ENCODE measurements at regions not wholly inside any gene's neighbourhood (a gene's known extent, or its start where the extent isn't known, plus 50 kb on each side); places are given as distances from the start of the nearest gene placed in this dataset.

GRCh38 chr17:83175822-83176622 lies 96.6 kb downstream of the METRNL start:
- H3K4me3 ChIP-seq (ENCODE audit: low read depth in 1 of 2, low read length in 2 of 2) = no peak overlapping the region
- H3K79me2 ChIP-seq (ENCODE audit: insufficient read depth, low read length) = no peaks in the 10 kb centered on the region
- TF ChIP-seq EZH2 (IDR thresholded peaks at IDR 0.05; ENCODE audit: borderline replicate concordance, low read depth, low read length, severe bottlenecking) (no peak), CTCF (IDR thresholded peaks at IDR 0.05; ENCODE audit: borderline replicate concordance, extremely low read depth, low read length, poor library complexity, severe bottlenecking) (no peak)
- no peak overlapping the region for H2AFZ ChIP-seq (ENCODE audit: low read depth, low read length)
- no peak overlapping the region for H3K27ac ChIP-seq (ENCODE audit: low read length)
- H3K27me3 ChIP-seq (ENCODE audit: insufficient read depth, low read length, poor library complexity) = no peaks in the 10 kb centered on the region
- H3K36me3 ChIP-seq (ENCODE audit: insufficient read depth, low read length) = no peaks in the 10 kb centered on the region
- H3K9ac ChIP-seq (ENCODE audit: low read depth, low read length) = no peak overlapping the region
- ATAC-seq (ENCODE audit: insufficient read depth, low read depth) (no peak), DNase-seq (peak; percentile 2)
- H3K4me2 ChIP-seq (ENCODE audit: insufficient read depth, low read length) = no peak overlapping the region
- no peaks in the 10 kb centered on the region for H3K9me3 ChIP-seq (ENCODE audit: insufficient read depth, low read length, severe bottlenecking)
- H4K20me1 ChIP-seq (ENCODE audit: insufficient read depth, low read length) = 0 out of 2 replicates have a peak, but pooled peaks cover 5% of the 10 kb centered on the region
- no peaks in the 10 kb centered on the region for H3K4me1 ChIP-seq (ENCODE audit: insufficient read depth, low read length)

DNA sequence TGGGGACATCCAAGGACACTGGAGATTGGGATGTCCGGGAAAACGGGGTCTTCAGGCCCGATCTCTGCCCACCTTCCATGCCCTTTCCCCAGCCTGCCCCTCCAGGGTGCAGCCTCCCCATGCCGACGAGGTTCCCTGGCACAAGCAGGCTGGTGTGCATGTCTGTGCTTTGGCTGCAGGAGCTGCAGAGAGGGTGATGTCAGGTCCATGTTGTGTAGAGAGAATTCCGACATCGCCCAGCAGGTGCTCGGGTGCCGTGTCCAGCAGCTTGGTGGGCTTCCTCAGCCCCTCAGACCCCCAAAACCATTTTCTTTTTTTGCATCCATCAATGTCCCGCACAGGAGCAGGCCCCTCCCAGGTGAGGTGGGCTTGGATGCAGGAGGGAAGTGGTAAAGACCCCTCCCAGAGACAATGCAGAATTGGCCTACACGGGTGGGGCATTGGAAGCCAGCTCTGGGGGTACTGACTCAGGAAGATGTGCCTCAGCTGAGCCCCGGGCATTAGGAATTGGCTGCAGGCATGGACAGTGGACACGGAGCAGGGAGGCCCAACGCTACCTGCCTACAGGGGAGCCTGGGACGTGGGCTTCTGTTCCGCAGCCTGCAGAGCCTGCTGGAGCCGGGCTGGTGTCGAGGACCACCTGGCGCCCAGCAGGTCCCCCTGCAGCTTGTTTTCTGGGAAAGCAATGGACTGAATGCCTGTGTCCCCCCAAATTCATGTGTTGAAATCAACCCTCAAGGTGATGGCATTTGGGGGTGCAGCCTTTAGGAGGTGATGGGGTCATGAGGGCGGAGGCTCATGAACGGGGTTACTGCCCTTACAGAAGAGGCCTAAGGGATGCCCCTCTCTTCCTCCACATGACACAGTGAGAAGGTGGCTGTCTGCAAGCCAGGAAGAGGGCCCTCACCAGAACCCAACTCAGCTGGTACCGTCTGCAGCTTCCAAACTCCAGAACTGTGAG lies 97.5 kb downstream of the METRNL start:
- Histone ChIP-seq H3K9me3 (ENCODE audit: insufficient read depth, low read length, severe bottlenecking) (no peaks in the 10 kb centered on the region), H3K4me2 (ENCODE audit: insufficient read depth, low read length) (no peak overlapping the region), H3K36me3 (ENCODE audit: insufficient read depth, low read length) (no peaks in the 10 kb centered on the region), H4K20me1 (ENCODE audit: insufficient read depth, low read length) (0 out of 2 replicates have a peak, but pooled peaks cover 5% of the 10 kb centered on the region), H3K4me3 (ENCODE audit: low read depth in 1 of 2, low read length in 2 of 2) (no peak overlapping the region), H3K27ac (ENCODE audit: low read length) (no peak overlapping the region), H3K9ac (ENCODE audit: low read depth, low read length) (no peak overlapping the region), H3K4me1 (ENCODE audit: insufficient read depth, low read length) (no peaks in the 10 kb centered on the region), H3K27me3 (ENCODE audit: insufficient read depth, low read length, poor library complexity) (no peaks in the 10 kb centered on the region), H3K79me2 (ENCODE audit: insufficient read depth, low read length) (no peaks in the 10 kb centered on the region), H2AFZ (ENCODE audit: low read depth, low read length) (no peak overlapping the region)
- DNase-seq (no peak), ATAC-seq (ENCODE audit: insufficient read depth, low read depth) (no peak)
- TF ChIP-seq CTCF (IDR thresholded peaks at IDR 0.05; ENCODE audit: borderline replicate concordance, extremely low read depth, low read length, poor library complexity, severe bottlenecking) (no peak), EZH2 (IDR thresholded peaks at IDR 0.05; ENCODE audit: borderline replicate concordance, low read depth, low read length, severe bottlenecking) (no peak)

DNA sequence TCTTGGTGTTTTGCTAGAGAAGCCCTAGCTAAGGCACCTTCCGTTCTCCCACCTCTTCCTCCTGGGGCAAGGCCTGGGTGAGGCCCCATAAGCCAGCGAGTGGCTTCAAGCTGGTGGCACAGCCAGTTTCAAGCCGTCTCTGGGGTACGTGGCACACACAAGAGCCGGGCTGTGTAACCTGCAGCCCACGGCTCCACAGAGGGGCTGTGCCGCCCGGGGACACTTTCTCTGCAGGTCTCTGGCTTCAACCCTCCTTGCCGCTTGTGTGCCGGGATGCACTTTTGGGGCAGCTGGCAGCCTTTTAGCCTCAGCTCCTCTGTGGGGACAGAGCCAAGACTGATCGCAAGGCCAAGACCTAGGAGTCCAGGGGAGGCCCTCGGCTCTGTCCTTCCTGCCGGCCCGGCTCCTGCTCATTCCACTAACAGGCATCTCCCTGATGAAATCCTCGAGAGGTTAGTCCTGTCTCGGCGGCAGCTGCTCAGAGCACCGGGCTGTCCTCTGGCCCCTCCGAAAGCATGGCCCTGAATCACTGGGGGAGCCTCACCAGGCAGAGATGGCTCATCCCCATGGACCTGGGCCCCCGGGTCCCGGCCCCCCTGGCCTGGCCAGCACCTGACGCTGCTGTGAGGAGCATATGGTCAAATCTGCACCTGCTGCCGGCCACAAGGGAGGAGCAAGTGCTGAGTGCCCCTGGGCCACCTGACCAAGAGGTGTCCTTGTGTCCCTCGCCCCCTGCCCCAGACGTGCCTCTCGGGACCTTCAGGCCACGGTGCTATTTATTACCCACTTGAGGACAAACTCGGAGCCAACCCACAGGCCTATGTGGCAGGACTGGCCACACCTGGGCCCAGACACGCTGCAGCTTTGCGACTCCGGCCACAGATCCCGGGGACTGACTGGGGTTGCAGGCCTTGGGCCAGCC lies 98.5 kb downstream of the METRNL start:
- no peak overlapping the region for H2AFZ ChIP-seq (ENCODE audit: low read depth, low read length)
- no peak for DNase-seq
- no peaks in the 10 kb centered on the region for H3K36me3 ChIP-seq (ENCODE audit: insufficient read depth, low read length)
- no peaks in the 10 kb centered on the region for H3K4me1 ChIP-seq (ENCODE audit: insufficient read depth, low read length)
- H3K4me2 ChIP-seq (ENCODE audit: insufficient read depth, low read length) = no peak overlapping the region
- TF ChIP-seq EZH2 (IDR thresholded peaks at IDR 0.05; ENCODE audit: borderline replicate concordance, low read depth, low read length, severe bottlenecking) (no peak), CTCF (IDR thresholded peaks at IDR 0.05; ENCODE audit: borderline replicate concordance, extremely low read depth, low read length, poor library complexity, severe bottlenecking) (no peak)
- no peak overlapping the region for H3K27ac ChIP-seq (ENCODE audit: low read length)
- H4K20me1 ChIP-seq (ENCODE audit: insufficient read depth, low read length) = 0 out of 2 replicates have a peak, but pooled peaks cover 5% of the 10 kb centered on the region
- no peaks in the 10 kb centered on the region for H3K79me2 ChIP-seq (ENCODE audit: insufficient read depth, low read length)
- H3K4me3 ChIP-seq (ENCODE audit: low read depth in 1 of 2, low read length in 2 of 2) = no peak overlapping the region
- no peaks in the 10 kb centered on the region for H3K27me3 ChIP-seq (ENCODE audit: insufficient read depth, low read length, poor library complexity)
- H3K9me3 ChIP-seq (ENCODE audit: insufficient read depth, low read length, severe bottlenecking) = no peaks in the 10 kb centered on the region
- no peak overlapping the region for H3K9ac ChIP-seq (ENCODE audit: low read depth, low read length)
- no peak for ATAC-seq (ENCODE audit: insufficient read depth, low read depth)

Data from DND-41 (cell line).